ENCODE measurements at regions not wholly inside any gene's neighbourhood (a gene's known extent, or its start where the extent isn't known, plus 50 kb on each side); places are given as distances from the start of the nearest gene placed in this dataset.

- H3K9me3 Mint-ChIP-seq, result no peaks in the 10 kb centered on the region
- intact Hi-C loops (cut with micrococcal nuclease), result no loop called here
- H3K4me1 Mint-ChIP-seq (ENCODE audit: low read depth), result peaks cover 11% of the 10 kb centered on the region
- peak overlapping the region; percentile 77 for H3K4me3 Mint-ChIP-seq
- no peak for DNase-seq (ENCODE audit: low spot score)
- no peak overlapping the region for H3K27ac Mint-ChIP-seq
- H3K27me3 Mint-ChIP-seq (ENCODE audit: insufficient read depth), result peaks cover 59% of the 10 kb centered on the region
- no peaks in the 10 kb centered on the region for H3K36me3 Mint-ChIP-seq (ENCODE audit: low read depth)
Measured at GRCh38 chr10:114767101-114767985, 54.2 kb upstream of the FHIP2A start.

- peaks cover 55% of the 10 kb centered on the region for H3K27me3 Mint-ChIP-seq (ENCODE audit: insufficient read depth)
- peaks cover 19% of the 10 kb centered on the region for H3K4me1 Mint-ChIP-seq (ENCODE audit: low read depth)
- H3K9me3 Mint-ChIP-seq, result no peaks in the 10 kb centered on the region
- H3K4me3 Mint-ChIP-seq, result peak overlapping the region; percentile 17
- intact Hi-C loops (cut with micrococcal nuclease), result no loop called here
- no peak for DNase-seq (ENCODE audit: low spot score)
- H3K27ac Mint-ChIP-seq, result no peak overlapping the region
- H3K36me3 Mint-ChIP-seq (ENCODE audit: low read depth), result no peaks in the 10 kb centered on the region
Measured at GRCh38 chr10:114767986-114768821, 53.4 kb upstream of the FHIP2A start.

- Mint-ChIP-seq H3K4me3 (no peak overlapping the region), H3K4me1 (ENCODE audit: low read depth) (peaks cover 21% of the 10 kb centered on the region), H3K9me3 (no peaks in the 10 kb centered on the region), H3K36me3 (ENCODE audit: low read depth) (no peaks in the 10 kb centered on the region), H3K27ac (no peak overlapping the region), H3K27me3 (ENCODE audit: insufficient read depth) (peaks cover 52% of the 10 kb centered on the region)
- no peak for DNase-seq (ENCODE audit: low spot score)
- intact Hi-C loops (cut with micrococcal nuclease), result no loop called here
Measured at GRCh38 chr10:114770009-114770408, 51.6 kb upstream of the FHIP2A start.

- Mint-ChIP-seq H3K27me3 (ENCODE audit: insufficient read depth) (peaks cover 46% of the 10 kb centered on the region), H3K4me3 (no peak overlapping the region), H3K27ac (no peak overlapping the region)
Measured at GRCh38 chr10:114771157-114771556, 50.4 kb upstream of the FHIP2A start.

GRCh38 chr10:114771749-114772148 lies 49.8 kb upstream of the FHIP2A start:
- Mint-ChIP-seq H3K27ac (no peak overlapping the region), H3K4me3 (no peak overlapping the region), H3K27me3 (ENCODE audit: insufficient read depth) (peaks cover 45% of the 10 kb centered on the region), H3K36me3 (ENCODE audit: low read depth) (no peaks in the 10 kb centered on the region), H3K9me3 (no peaks in the 10 kb centered on the region), H3K4me1 (ENCODE audit: low read depth) (peaks cover 18% of the 10 kb centered on the region)
- no peak for DNase-seq (ENCODE audit: low spot score)
- intact Hi-C loops (cut with micrococcal nuclease), result no loop called here

More at GRCh38 chr10:114771157-114771556, 50.4 kb upstream of the FHIP2A start:
- no peak for DNase-seq (ENCODE audit: low spot score)
- Mint-ChIP-seq H3K4me1 (ENCODE audit: low read depth) (peaks cover 21% of the 10 kb centered on the region), H3K9me3 (no peaks in the 10 kb centered on the region), H3K36me3 (ENCODE audit: low read depth) (no peaks in the 10 kb centered on the region)
- intact Hi-C loops (cut with micrococcal nuclease), result no loop called here

All from activated T-helper 1 cell treated with anti-CD3 and anti-CD28 coated beads, Interleukin-12 subunit alpha, Interleukin-12 subunit beta, Interleukin-2, Interleukin-4 antibody, amounts not matched to agents 30 ng/mL and 10 ng/mL and 1 ng/mL, durations not matched to agents 14 hours and 24 hours and 36 hours (primary cell).